ENCODE measurements at regions not wholly inside any gene's neighbourhood (a gene's known extent, or its start where the extent isn't known, plus 50 kb on each side); places are given as distances from the start of the nearest gene placed in this dataset.
"Not testable (repeated sequence)": the region's sequence is repeated elsewhere in the genome, so short reads cannot be mapped to it uniquely, and the experiment has no call there.

DNA sequence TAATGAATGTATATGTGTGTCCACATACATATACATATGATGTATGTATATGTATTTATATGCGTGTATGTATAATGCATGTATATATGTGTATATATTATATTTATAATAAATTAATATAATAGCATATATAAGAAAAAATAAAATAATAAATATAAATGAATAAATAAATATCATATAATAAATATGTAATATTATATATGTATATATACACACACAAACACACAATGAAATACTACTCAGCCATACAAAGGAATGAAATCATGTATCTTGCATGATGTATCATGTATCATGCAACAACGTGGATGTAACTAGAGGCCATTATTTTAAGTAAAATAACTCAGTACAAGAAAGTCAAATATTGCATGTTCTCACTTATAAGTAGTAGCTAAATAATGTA is 788.7 kb upstream of the CHORDC1 start:
- 93% methylated on average over 2 of the region's 2 CpGs for WGBS (ENCODE audit: low lambda C conversion rate, missing lambda C conversion rate)
- no peaks in the 10 kb centered on the region for H4K20me1 ChIP-seq (ENCODE audit: insufficient read depth, poor library complexity, severe bottlenecking)
- no peak overlapping the region for H3K27ac ChIP-seq
- no peaks in the 10 kb centered on the region for H3K27me3 ChIP-seq
- no peak overlapping the region for H3K4me3 ChIP-seq
- no peak overlapping the region for H3K4me2 ChIP-seq
- no peak for TF ChIP-seq EZH2 (IDR thresholded peaks at IDR 0.05; ENCODE audit: borderline replicate concordance)
- TF ChIP-seq, protein P1, sequence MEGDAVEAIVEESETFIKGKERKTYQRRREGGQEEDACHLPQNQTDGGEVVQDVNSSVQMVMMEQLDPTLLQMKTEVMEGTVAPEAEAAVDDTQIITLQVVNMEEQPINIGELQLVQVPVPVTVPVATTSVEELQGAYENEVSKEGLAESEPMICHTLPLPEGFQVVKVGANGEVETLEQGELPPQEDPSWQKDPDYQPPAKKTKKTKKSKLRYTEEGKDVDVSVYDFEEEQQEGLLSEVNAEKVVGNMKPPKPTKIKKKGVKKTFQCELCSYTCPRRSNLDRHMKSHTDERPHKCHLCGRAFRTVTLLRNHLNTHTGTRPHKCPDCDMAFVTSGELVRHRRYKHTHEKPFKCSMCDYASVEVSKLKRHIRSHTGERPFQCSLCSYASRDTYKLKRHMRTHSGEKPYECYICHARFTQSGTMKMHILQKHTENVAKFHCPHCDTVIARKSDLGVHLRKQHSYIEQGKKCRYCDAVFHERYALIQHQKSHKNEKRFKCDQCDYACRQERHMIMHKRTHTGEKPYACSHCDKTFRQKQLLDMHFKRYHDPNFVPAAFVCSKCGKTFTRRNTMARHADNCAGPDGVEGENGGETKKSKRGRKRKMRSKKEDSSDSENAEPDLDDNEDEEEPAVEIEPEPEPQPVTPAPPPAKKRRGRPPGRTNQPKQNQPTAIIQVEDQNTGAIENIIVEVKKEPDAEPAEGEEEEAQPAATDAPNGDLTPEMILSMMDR (IDR thresholded peaks at IDR 0.05; ENCODE audit: poor library complexity), result no peak
- TF ChIP-seq EZH2phosphoT487 (IDR thresholded peaks at IDR 0.05; ENCODE audit: low read depth, severe bottlenecking, unreplicated experiment), result no peak
- DNase-seq (ENCODE audit: low spot score), result no peak
- no peaks in the 10 kb centered on the region for H3K79me2 ChIP-seq
- H3K4me1 ChIP-seq (ENCODE audit: insufficient read depth), result no peaks in the 10 kb centered on the region
- no peaks in the 10 kb centered on the region for H3K36me3 ChIP-seq (replicated peaks; ENCODE audit: insufficient read depth, low read depth)
- no peak overlapping the region for H2AFZ ChIP-seq
- no peaks in the 10 kb centered on the region for H3K9me3 ChIP-seq (ENCODE audit: low read depth)
- no peaks in the 10 kb centered on the region for H3K9me2 ChIP-seq (replicated peaks; ENCODE audit: insufficient read depth)

DNA sequence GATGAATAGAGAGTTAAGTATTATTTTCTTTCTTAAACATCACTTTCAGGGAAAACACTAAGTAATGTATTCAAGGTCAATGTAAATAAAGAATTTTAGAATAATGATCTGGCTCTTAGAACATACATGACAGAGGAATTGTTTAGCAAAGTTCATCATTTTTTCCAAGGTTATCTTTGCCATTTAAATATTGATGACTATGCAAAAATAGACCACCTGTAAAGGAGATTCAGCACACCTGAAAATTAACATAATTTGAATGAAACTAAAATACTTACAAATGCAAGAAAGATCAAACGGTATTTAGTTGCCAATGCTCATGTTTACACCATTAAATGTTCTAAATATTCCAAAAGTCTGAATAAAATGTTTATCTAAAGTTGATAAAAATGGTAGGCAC is 782.6 kb upstream of the CHORDC1 start:
- Histone ChIP-seq H3K4me3 (no peak overlapping the region), H3K36me3 (replicated peaks; ENCODE audit: insufficient read depth, low read depth) (no peaks in the 10 kb centered on the region), H4K20me1 (ENCODE audit: insufficient read depth, poor library complexity, severe bottlenecking) (no peaks in the 10 kb centered on the region), H2AFZ (no peak overlapping the region), H3K27me3 (no peaks in the 10 kb centered on the region), H3K4me2 (no peak overlapping the region), H3K79me2 (no peaks in the 10 kb centered on the region), H3K4me1 (ENCODE audit: insufficient read depth) (no peaks in the 10 kb centered on the region), H3K9me2 (replicated peaks; ENCODE audit: insufficient read depth) (no peaks in the 10 kb centered on the region), H3K27ac (no peak overlapping the region), H3K9me3 (ENCODE audit: low read depth) (no peaks in the 10 kb centered on the region)
- WGBS (ENCODE audit: low lambda C conversion rate, missing lambda C conversion rate), result 75% methylated on average over 1 of the region's 1 CpG
- TF ChIP-seq EZH2 (IDR thresholded peaks at IDR 0.05; ENCODE audit: borderline replicate concordance), result no peak
- no peak for TF ChIP-seq EZH2phosphoT487 (IDR thresholded peaks at IDR 0.05; ENCODE audit: low read depth, severe bottlenecking, unreplicated experiment)
- TF ChIP-seq, protein P1 (IDR thresholded peaks at IDR 0.05; ENCODE audit: poor library complexity), result no peak
- no peak for DNase-seq (ENCODE audit: low spot score)

DNA sequence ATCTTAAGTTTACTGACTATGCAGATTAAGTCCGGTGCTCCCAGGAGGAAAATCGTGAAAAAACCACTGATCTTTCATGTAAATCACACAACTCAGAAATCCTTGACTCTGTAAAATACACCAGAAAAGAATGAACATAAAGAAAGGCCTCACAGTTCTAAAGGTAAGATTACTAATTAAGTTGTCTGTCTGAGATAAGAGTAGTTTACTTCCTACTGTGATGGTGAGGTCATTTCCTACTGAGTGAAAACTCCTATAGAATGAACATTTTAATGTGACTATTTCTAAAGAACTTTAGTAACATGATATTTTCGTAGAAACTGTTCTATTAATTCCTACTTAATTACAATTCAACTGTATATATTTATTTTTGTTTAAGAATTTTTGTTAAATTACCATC is 774.4 kb upstream of the CHORDC1 start:
- DNase-seq (ENCODE audit: low spot score), result no peak
- H3K36me3 ChIP-seq (replicated peaks; ENCODE audit: insufficient read depth, low read depth), result no peaks in the 10 kb centered on the region
- H3K4me1 ChIP-seq (ENCODE audit: insufficient read depth), result no peaks in the 10 kb centered on the region
- H3K4me2 ChIP-seq, result no peak overlapping the region
- no peak for TF ChIP-seq EZH2phosphoT487 (IDR thresholded peaks at IDR 0.05; ENCODE audit: low read depth, severe bottlenecking, unreplicated experiment)
- TF ChIP-seq, protein P1 (IDR thresholded peaks at IDR 0.05; ENCODE audit: poor library complexity), result no peak
- TF ChIP-seq EZH2 (IDR thresholded peaks at IDR 0.05; ENCODE audit: borderline replicate concordance), result no peak
- no peak overlapping the region for H3K4me3 ChIP-seq
- no peak overlapping the region for H2AFZ ChIP-seq
- H3K79me2 ChIP-seq, result no peaks in the 10 kb centered on the region
- no peaks in the 10 kb centered on the region for H3K9me3 ChIP-seq (ENCODE audit: low read depth)
- H3K9me2 ChIP-seq (replicated peaks; ENCODE audit: insufficient read depth), result no peaks in the 10 kb centered on the region
- H3K27ac ChIP-seq, result no peak overlapping the region
- H3K27me3 ChIP-seq, result no peaks in the 10 kb centered on the region
- WGBS (ENCODE audit: low lambda C conversion rate, missing lambda C conversion rate), result 62% methylated on average over 3 of the region's 3 CpGs
- no peaks in the 10 kb centered on the region for H4K20me1 ChIP-seq (ENCODE audit: insufficient read depth, poor library complexity, severe bottlenecking)

DNA sequence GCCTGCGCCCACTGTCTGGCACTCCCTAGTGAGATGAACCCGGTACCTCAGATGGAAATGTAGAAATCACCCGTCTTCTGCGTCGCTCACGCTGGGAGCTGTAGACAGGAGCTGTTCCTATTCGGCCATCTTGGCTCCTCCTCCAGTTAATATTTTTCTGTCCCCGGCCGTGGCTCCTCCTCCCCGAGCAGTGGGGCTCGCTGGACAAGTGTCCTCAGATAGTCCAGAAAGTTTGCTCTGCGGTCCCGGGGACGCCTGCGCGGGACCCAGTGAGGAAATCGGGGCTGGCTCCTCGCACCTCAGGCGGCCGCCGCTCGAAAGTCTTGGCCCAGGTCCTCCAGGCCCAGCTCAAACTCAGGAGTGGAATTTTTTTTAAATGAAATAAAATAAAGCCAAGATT is 749.3 kb upstream of the CHORDC1 start:
- H2AFZ ChIP-seq, result not testable (repeated sequence)
- WGBS (ENCODE audit: low lambda C conversion rate, missing lambda C conversion rate), result 87% methylated on average over 22 of the region's 22 CpGs

More for the DNA sequence above, 749.3 kb upstream of the CHORDC1 start:
- not testable (repeated sequence) for H3K27me3 ChIP-seq; H3K9me3 ChIP-seq (ENCODE audit: low read depth); H3K4me1 ChIP-seq (ENCODE audit: insufficient read depth); H3K79me2 ChIP-seq; H3K4me2 ChIP-seq; H3K36me3 ChIP-seq (replicated peaks; ENCODE audit: insufficient read depth, low read depth); DNase-seq (ENCODE audit: low spot score); H3K27ac ChIP-seq; H3K4me3 ChIP-seq; H3K9me2 ChIP-seq (replicated peaks; ENCODE audit: insufficient read depth); H4K20me1 ChIP-seq (ENCODE audit: insufficient read depth, poor library complexity, severe bottlenecking)

Measured in hepatocyte (in vitro differentiated cells).